Upper lobe of left lung (tissue), 6 donors: ENCODE measurements at regions not wholly inside any gene's neighbourhood (a gene's known extent, or its start where the extent isn't known, plus 50 kb on each side); places are given as distances from the start of the nearest gene placed in this dataset.

ENCODE experiments used
- ATAC-seq, 2 donors: fragments of 200-7000 bp; cut with Tn5 transposase; one replicate each; pipeline ENCODE4 v1.9.1; 2022; ENCODE audit warnings: mild to moderate bottlenecking in 2 of 2, moderate library complexity in 2 of 2; ENCODE audit not compliant: low FRiP score in 2 of 2
- DNase-seq, 2 donors: peaks; one replicate each; pipeline ENCODE4 v3.0.0-alpha.2; 2019 to 2020
- H3K27ac ChIP-seq, 4 donors: fragments of 200-600 bp; sonication (generic); one replicate each; pipeline ENCODE4 v1.5.1; 2016 to 2019
- H3K27me3 ChIP-seq, 4 donors: fragments of 200-600 bp; sonication (generic); one replicate each; pipeline ENCODE4 v1.5.1; 2017 to 2019
- H3K36me3 ChIP-seq, 4 donors: fragments of 200-600 bp; sonication (generic); one replicate each; pipeline ENCODE4 v1.5.1; 2016 to 2019
- H3K4me1 ChIP-seq, 4 donors: fragments of 200-600 bp; sonication (generic); one replicate each; pipeline ENCODE4 v1.5.1; 2018 to 2019
- H3K4me3 ChIP-seq, 4 donors: fragments of 200-600 bp; sonication (generic); one replicate each; pipeline ENCODE4 v1.5.1; 2017 to 2019; ENCODE audit warnings: mild to moderate bottlenecking in 2 of 4, moderate library complexity in 1 of 4
- H3K9me3 ChIP-seq, 4 donors: fragments of 200-600 bp; sonication (generic); one replicate each; pipeline ENCODE4 v1.5.1; 2018 to 2019
- CTCF ChIP-seq, 6 experiments: fragments of 450-650 bp in 4 of 6; fragments of 200-600 bp in 2 of 6; sonication (generic) in 2 of 6; IDR thresholded peaks; one replicate each; pipeline ENCODE4 v1.5.1; 2016 to 2019; ENCODE audit warnings: antibody characterized with exemption in 6 of 6
- EP300 ChIP-seq, 4 donors: sonication (generic); formaldehyde crosslinking; IDR thresholded peaks; one replicate each; pipeline ENCODE4 v1.5.1; 2017; ENCODE audit warnings: antibody characterized with exemption in 4 of 4, control low read depth in 2 of 4
- POLR2A ChIP-seq, 4 donors: fragments of 450-650 bp; IDR thresholded peaks; one replicate each; pipeline ENCODE4 v1.5.1; 2016 to 2017; ENCODE audit warnings: antibody characterized with exemption in 4 of 4, mild to moderate bottlenecking in 2 of 4
- POLR2AphosphoS5 ChIP-seq, 2 donors: sonication (generic); formaldehyde crosslinking; IDR thresholded peaks; one replicate each; pipeline ENCODE4 v1.5.1; 2017; ENCODE audit warnings: antibody characterized with exemption in 2 of 2
- WGBS, 2 donors: methylation state at CpG; one replicate each; pipeline ENCODE4 v1.1.5; 2017 to 2018; 5-methylcytosine and 5-hydroxymethylcytosine counted together
- donor health status: DM: no; HTN: no; CAD: no; lungs with moderate emphysema.
- donor health status: DM: no; HTN: yes; CAD: no; lungs with severe emphysema.

- DNase-seq, result peak in 1 of 2 donors; percentile 10
- no peaks in the 10 kb centered on the region for H3K27me3 ChIP-seq
- no peaks in the 10 kb centered on the region for H3K9me3 ChIP-seq
- WGBS, 2 donors, result 90 to 92% methylated on average over 8 of the region's 8 CpGs
- TF ChIP-seq POLR2A (IDR thresholded peaks at IDR 0.05) (no peak), EP300 (IDR thresholded peaks at IDR 0.05) (no peak), POLR2AphosphoS5 (IDR thresholded peaks at IDR 0.05) (no peak), CTCF (IDR thresholded peaks at IDR 0.05) (no peak)
- no peak overlapping the region for H3K4me3 ChIP-seq
- no peak overlapping the region for H3K27ac ChIP-seq
- ATAC-seq, result peak in 1 of 2 donors; percentile 8
- H3K36me3 ChIP-seq, result no peaks in the 10 kb centered on the region
- no peaks in the 10 kb centered on the region for H3K4me1 ChIP-seq
Measured at GRCh38 chr14:101019990-101020710, 116.6 kb upstream of the RTL1 start.

GRCh38 chr14:101020834-101021370 lies 117.4 kb upstream of the RTL1 start:
- ATAC-seq (no peak), DNase-seq (peak in 1 of 2 donors; percentile 10)
- no peaks in the 10 kb centered on the region for H3K27me3 ChIP-seq
- TF ChIP-seq EP300 (IDR thresholded peaks at IDR 0.05) (no peak), CTCF (IDR thresholded peaks at IDR 0.05) (no peak), POLR2AphosphoS5 (IDR thresholded peaks at IDR 0.05) (no peak), POLR2A (IDR thresholded peaks at IDR 0.05) (no peak)
- H3K9me3 ChIP-seq, result no peaks in the 10 kb centered on the region
- no peaks in the 10 kb centered on the region for H3K36me3 ChIP-seq
- no peaks in the 10 kb centered on the region for H3K4me1 ChIP-seq
- H3K27ac ChIP-seq, result no peak overlapping the region
- no peak overlapping the region for H3K4me3 ChIP-seq
- WGBS, 2 donors, result 81 to 88% methylated on average over 7 of the region's 7 CpGs

GRCh38 chr14:101022121-101022520 lies 118.6 kb upstream of the RTL1 start:
- Histone ChIP-seq H3K36me3 (no peaks in the 10 kb centered on the region), H3K4me3 (no peak overlapping the region), H3K27me3 (no peaks in the 10 kb centered on the region), H3K4me1 (no peaks in the 10 kb centered on the region), H3K9me3 (no peaks in the 10 kb centered on the region), H3K27ac (no peak overlapping the region)
- 91 to 97% methylated on average over 5 to 8 of the region's 8 CpGs for WGBS, 2 donors
- no peak for TF ChIP-seq POLR2A (IDR thresholded peaks at IDR 0.05)
- no peak for TF ChIP-seq CTCF (IDR thresholded peaks at IDR 0.05)
- TF ChIP-seq EP300 (IDR thresholded peaks at IDR 0.05), result no peak
- no peak for TF ChIP-seq POLR2AphosphoS5 (IDR thresholded peaks at IDR 0.05)
- ATAC-seq, result no peak
- peak in 1 of 2 donors; percentile 12 for DNase-seq

GRCh38 chr14:101022916-101023435 lies 119.5 kb upstream of the RTL1 start:
- H3K4me3 ChIP-seq, result no peak overlapping the region
- H3K4me1 ChIP-seq, result no peaks in the 10 kb centered on the region
- H3K27ac ChIP-seq, result no peak overlapping the region
- no peak for TF ChIP-seq CTCF (IDR thresholded peaks at IDR 0.05)
- no peak for TF ChIP-seq POLR2A (IDR thresholded peaks at IDR 0.05)
- TF ChIP-seq POLR2AphosphoS5 (IDR thresholded peaks at IDR 0.05), result no peak
- TF ChIP-seq EP300 (IDR thresholded peaks at IDR 0.05), result no peak
- H3K9me3 ChIP-seq, result no peaks in the 10 kb centered on the region
- ATAC-seq, result no peak
- whole genome bisulfite sequencing, 2 donors, result 90% methylated on average over 14 to 15 of the region's 15 CpGs
- H3K36me3 ChIP-seq, result no peaks in the 10 kb centered on the region
- peak in 1 of 2 donors; percentile 15 for DNase-seq
- no peaks in the 10 kb centered on the region for H3K27me3 ChIP-seq
